KMS-11 (cell line): ENCODE measurements at regions not wholly inside any gene's neighbourhood (a gene's known extent, or its start where the extent isn't known, plus 50 kb on each side); places are given as distances from the start of the nearest gene placed in this dataset.
A peak's percentile ranks its signal among the peaks of the same experiment; 100 is the strongest.

Experiments
- H2AFZ ChIP-seq: fragments of 200-600 bp; sonication (generic); 2 replicates; pipeline ENCODE4 v1.6.1; 2016; ENCODE audit warnings: antibody characterized with exemption, mixed run types, low read depth
- H3K27ac ChIP-seq: fragments of 200-600 bp; sonication (generic); 2 replicates; pipeline ENCODE4 v1.6.1; 2016; ENCODE audit warnings: mild to moderate bottlenecking, mixed run types
- H3K27me3 ChIP-seq: fragments of 200-600 bp; sonication (generic); 2 replicates; pipeline ENCODE4 v1.6.1; 2017; ENCODE audit warnings: mild to moderate bottlenecking, low read depth, mixed run types, moderate library complexity; ENCODE audit not compliant: insufficient read depth
- H3K36me3 ChIP-seq: fragments of 200-600 bp; sonication (generic); 2 replicates; pipeline ENCODE4 v1.6.1; 2017; ENCODE audit warnings: mild to moderate bottlenecking, mixed run types; ENCODE audit not compliant: insufficient read depth
- H3K4me1 ChIP-seq: fragments of 200-600 bp; sonication (generic); 2 replicates; pipeline ENCODE4 v1.6.1; 2016; ENCODE audit warnings: mild to moderate bottlenecking, low read depth, mixed run types; ENCODE audit not compliant: poor library complexity, severe bottlenecking
- H3K4me2 ChIP-seq: fragments of 200-600 bp; sonication (generic); 2 replicates; pipeline ENCODE4 v1.7.0; 2016; ENCODE audit warnings: mild to moderate bottlenecking, mixed run types
- H3K4me3 ChIP-seq: fragments of 200-600 bp; sonication (generic); IDR thresholded peaks from 2 replicates; pipeline ENCODE4 v1.6.1; 2017; ENCODE audit warnings: low read depth, low read length, mixed read lengths; ENCODE audit not compliant: insufficient read depth
- H3K79me2 ChIP-seq: fragments of 200-600 bp; sonication (generic); 2 replicates; pipeline ENCODE4 v1.6.1; 2016; ENCODE audit warnings: low read depth, mixed run types; ENCODE audit not compliant: insufficient read depth
- H3K9ac ChIP-seq: fragments of 200-600 bp; sonication (generic); 2 replicates; pipeline ENCODE4 v1.6.1; 2016; ENCODE audit warnings: mild to moderate bottlenecking, mixed run types
- H4K20me1 ChIP-seq: fragments of 200-600 bp; sonication (generic); 2 replicates; pipeline ENCODE4 v1.6.1; 2016; ENCODE audit warnings: mild to moderate bottlenecking, mixed run types; ENCODE audit not compliant: insufficient read depth
- CTCF ChIP-seq: fragments of 200-600 bp; sonication (generic); conservative IDR thresholded peaks from 2 replicates; pipeline ENCODE4 v1.6.1; 2017; ENCODE audit warnings: low read depth, mild to moderate bottlenecking, antibody characterized with exemption, low read length, moderate library complexity, mixed read lengths

DNA sequence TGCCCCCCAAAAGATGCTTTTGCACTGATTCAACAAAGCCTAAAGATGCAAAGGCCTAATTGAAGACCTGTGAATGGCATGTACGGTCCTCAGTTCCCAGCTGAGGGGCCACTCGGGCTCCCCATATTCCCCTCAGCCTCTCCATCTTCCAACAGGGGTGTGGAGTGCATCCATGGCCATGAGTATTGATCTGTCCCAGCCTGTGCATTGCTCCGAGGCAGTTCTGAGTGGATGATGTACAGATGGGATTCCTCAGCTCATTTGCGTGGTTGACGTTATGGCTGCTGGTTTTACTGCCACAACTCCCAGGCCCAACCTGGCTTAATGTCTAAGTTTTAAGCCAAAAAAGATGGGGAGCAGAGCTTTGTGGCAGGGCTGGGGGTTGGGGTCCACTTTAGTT, 162.7 kb upstream of the ZNF267 start:
- Histone ChIP-seq H3K9ac (no peak overlapping the region), H3K27me3 (no peaks in the 10 kb centered on the region), H3K36me3 (no peaks in the 10 kb centered on the region; the same call in 1 of the 2 replicates), H3K4me2 (no peak overlapping the region), H4K20me1 (no peaks in the 10 kb centered on the region), H3K27ac (no peak overlapping the region), H3K4me1 (peaks cover 11% of the 10 kb centered on the region), H2AFZ (no peak overlapping the region), H3K4me3 (no peak overlapping the region), H3K79me2 (peaks cover 17% of the 10 kb centered on the region)
- no peak for TF ChIP-seq CTCF

DNA sequence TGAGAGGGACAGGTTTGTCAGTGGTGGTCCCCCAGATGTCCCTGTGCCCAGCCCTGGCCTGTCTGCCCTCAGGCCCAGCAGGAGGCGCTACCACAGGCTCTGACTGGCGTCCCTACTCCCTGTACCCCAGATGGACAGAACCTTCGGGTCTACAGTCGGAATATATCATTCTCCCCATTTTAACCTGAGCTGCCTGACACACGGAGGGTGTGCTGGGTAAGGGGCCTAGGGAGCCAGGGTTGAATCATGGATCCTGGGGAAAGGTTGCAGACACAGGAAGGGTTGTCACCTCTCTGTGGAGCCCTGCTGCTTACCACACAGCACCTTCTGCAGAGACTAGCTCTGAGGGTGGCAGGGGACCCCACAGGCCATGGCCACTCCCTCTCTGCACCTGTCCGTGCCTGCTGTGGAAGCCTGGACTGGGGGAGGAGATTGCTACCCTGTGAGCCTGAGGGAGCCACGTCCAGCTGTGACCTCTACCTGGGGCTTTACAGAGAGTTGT, 162.2 kb upstream of the ZNF267 start:
- Histone ChIP-seq H3K79me2 (peaks cover 22% of the 10 kb centered on the region), H3K27me3 (no peaks in the 10 kb centered on the region), H4K20me1 (no peaks in the 10 kb centered on the region), H3K9ac (no peak overlapping the region), H2AFZ (no peak overlapping the region), H3K4me1 (peaks cover 11% of the 10 kb centered on the region), H3K27ac (no peak overlapping the region), H3K4me2 (no peak overlapping the region), H3K4me3 (no peak overlapping the region), H3K36me3 (no peaks in the 10 kb centered on the region; the same call in 1 of the 2 replicates)
- no peak for TF ChIP-seq CTCF

- H3K36me3 ChIP-seq, result no peaks in the 10 kb centered on the region; the same call in 1 of the 2 replicates
- H4K20me1 ChIP-seq, result no peaks in the 10 kb centered on the region
- H3K27ac ChIP-seq, result no peak overlapping the region
- H3K4me3 ChIP-seq, result no peak overlapping the region
- no peak for TF ChIP-seq CTCF
- no peak overlapping the region for H3K9ac ChIP-seq
- H3K4me1 ChIP-seq, result peaks cover 11% of the 10 kb centered on the region
- no peaks in the 10 kb centered on the region for H3K27me3 ChIP-seq
- no peak overlapping the region for H3K4me2 ChIP-seq
- H3K79me2 ChIP-seq, result peaks cover 24% of the 10 kb centered on the region
- no peak overlapping the region for H2AFZ ChIP-seq
Measured at GRCh38 chr16:31712064-31712540, 161.5 kb upstream of the ZNF267 start.

DNA sequence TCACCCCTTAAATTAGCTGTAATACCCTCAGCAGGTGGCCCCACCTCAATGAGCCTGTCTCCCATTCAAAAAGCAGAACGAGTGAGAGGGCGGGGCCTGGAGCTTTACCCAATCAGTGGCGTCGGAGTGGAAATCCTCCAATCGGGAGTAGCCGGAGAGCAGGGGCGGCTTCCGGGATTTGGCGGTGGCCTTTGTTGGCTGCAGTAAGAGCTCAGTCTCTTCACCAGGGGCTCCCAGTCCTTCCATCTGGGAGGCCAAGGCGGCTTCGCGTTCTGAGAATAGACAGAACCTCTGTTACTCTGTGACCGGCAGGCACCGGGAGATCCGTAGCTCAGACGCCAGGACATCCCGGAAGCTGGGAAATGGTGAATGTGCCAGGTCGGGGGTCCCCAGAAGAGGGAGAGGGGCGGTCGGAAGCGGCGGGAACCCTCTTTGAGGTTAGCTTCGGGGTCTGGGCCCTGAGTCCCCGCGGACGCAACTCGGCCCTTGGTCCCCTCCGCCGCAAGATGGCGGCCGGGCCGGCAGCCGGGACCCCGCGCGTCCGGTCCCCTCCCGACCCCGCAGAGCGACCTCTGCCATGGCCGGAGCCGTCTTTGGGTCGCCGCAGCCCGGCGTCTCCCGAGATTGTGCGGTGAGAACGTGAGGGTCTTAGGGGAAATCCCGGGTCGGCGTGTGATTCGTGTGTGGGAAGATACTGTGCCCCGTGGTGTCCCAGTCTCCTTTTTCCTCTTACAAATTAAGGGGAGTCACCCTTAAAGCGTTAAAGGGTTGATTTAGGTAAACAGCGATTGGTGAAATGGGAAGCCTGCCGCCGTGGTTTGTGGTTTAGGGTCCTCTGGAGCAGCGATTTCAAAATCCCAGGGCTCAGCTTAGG, 160.3 kb upstream of the ZNF267 start:
- peak overlapping the region; percentile 94 for H3K9ac ChIP-seq
- H3K4me3 ChIP-seq, result no peak overlapping the region
- peak overlapping the region; percentile 85 for H3K27ac ChIP-seq
- peak overlapping the region; percentile 89 for H2AFZ ChIP-seq
- H3K36me3 ChIP-seq, result no peaks in the 10 kb centered on the region; the same call in 1 of the 2 replicates
- H3K27me3 ChIP-seq, result no peaks in the 10 kb centered on the region
- H3K4me1 ChIP-seq, result peaks cover 11% of the 10 kb centered on the region
- peak overlapping the region; percentile 73 for H3K4me2 ChIP-seq
- no peak for TF ChIP-seq CTCF
- no peaks in the 10 kb centered on the region for H4K20me1 ChIP-seq
- peaks cover 24% of the 10 kb centered on the region for H3K79me2 ChIP-seq
